Brain microvascular endothelial cell (primary cell): ENCODE measurements at regions not wholly inside any gene's neighbourhood (a gene's known extent, or its start where the extent isn't known, plus 50 kb on each side); places are given as distances from the start of the nearest gene placed in this dataset.

Experiments used
- DNase-seq: peaks from one replicate; pipeline ENCODE4 v3.0.0-alpha.2; 2020
- H3K27ac ChIP-seq: fragments of 250-450 bp; sonication (Bioruptor Pico); 2 replicates; pipeline ENCODE4 v1.5.1; 2020; ENCODE audit warnings: mild to moderate bottlenecking, moderate library complexity
- H3K27me3 ChIP-seq: fragments of 250-450 bp; sonication (Bioruptor Pico); replicated peaks from 2 replicates; pipeline ENCODE4 v1.5.1; 2020; ENCODE audit warnings: mild to moderate bottlenecking
- H3K36me3 ChIP-seq: fragments of 250-450 bp; sonication (Bioruptor Pico); replicated peaks from 2 replicates; pipeline ENCODE4 v1.5.1; 2020; ENCODE audit warnings: mild to moderate bottlenecking
- H3K4me3 ChIP-seq: 2 replicates; pipeline ENCODE4 v1.5.1; 2011; ENCODE audit warnings: low read depth, mild to moderate bottlenecking, control low read depth, low read length, moderate library complexity
- in situ Hi-C: cut with HindIII; loops from 2 replicates; pipeline ENCODE4 v1.10.0; 2017; ENCODE audit warnings: low sequenced_read_pairs, low pct_ligation_motif_present
- TF ChIP-seq, protein P1 (sequence below): IDR thresholded peaks from 2 replicates; pipeline ENCODE4 v1.5.1; 2011; ENCODE audit warnings: low read depth, mild to moderate bottlenecking, moderate library complexity, low read length, control low read depth, inconsistent platforms; ENCODE audit errors: missing control alignments

DNA sequence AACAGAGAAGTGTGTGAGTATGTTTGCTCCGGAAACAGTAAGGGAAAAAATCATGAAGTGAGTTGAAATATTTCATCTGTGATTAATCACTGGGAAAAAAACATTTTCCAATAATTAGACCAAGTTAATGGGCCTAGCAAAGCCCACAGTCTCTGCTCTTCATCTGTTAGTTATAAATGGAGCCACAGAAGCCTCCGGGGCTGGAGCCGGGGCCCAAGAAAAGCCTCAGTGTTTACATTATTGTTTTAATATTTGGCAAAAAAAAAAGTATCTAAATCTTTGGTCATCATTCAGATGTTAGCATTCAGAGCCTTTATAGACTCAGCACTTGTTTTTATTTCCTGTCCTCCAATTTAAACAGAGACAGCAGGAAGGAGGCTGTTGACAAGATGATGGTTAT lies 115.0 kb downstream of the UBE2U start:
- no peaks in the 10 kb centered on the region for H3K27me3 ChIP-seq
- no peak overlapping the region for H3K27ac ChIP-seq
- H3K36me3 ChIP-seq = no peaks in the 10 kb centered on the region
- no peak for DNase-seq
- in situ Hi-C loops = no loop called here
- H3K4me3 ChIP-seq = no peak overlapping the region
- TF ChIP-seq, protein P1, sequence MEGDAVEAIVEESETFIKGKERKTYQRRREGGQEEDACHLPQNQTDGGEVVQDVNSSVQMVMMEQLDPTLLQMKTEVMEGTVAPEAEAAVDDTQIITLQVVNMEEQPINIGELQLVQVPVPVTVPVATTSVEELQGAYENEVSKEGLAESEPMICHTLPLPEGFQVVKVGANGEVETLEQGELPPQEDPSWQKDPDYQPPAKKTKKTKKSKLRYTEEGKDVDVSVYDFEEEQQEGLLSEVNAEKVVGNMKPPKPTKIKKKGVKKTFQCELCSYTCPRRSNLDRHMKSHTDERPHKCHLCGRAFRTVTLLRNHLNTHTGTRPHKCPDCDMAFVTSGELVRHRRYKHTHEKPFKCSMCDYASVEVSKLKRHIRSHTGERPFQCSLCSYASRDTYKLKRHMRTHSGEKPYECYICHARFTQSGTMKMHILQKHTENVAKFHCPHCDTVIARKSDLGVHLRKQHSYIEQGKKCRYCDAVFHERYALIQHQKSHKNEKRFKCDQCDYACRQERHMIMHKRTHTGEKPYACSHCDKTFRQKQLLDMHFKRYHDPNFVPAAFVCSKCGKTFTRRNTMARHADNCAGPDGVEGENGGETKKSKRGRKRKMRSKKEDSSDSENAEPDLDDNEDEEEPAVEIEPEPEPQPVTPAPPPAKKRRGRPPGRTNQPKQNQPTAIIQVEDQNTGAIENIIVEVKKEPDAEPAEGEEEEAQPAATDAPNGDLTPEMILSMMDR = no peak

DNA sequence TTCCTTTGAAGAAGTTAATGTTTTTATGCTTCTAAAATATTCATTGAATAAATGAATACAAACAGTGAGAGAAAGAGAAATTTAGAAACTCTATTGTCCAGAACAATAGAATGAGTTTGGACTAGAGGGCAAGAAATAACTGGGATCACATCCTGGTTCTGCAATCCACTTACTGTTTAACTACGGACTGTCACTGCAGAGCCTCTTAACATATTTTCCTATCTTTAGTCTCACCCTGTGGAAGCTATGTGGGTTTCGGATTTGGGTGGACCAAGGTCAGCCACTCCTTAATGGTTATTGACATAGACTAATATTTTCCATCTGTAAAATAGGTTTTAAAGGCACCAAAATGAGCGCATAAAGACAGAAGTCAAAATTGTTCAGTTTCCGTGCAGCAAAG lies 116.6 kb downstream of the UBE2U start:
- H3K4me3 ChIP-seq = no peak overlapping the region
- in situ Hi-C loops = no loop called here
- no peaks in the 10 kb centered on the region for H3K27me3 ChIP-seq
- TF ChIP-seq, protein P1 = no peak
- DNase-seq = no peak
- H3K27ac ChIP-seq = no peak overlapping the region
- no peaks in the 10 kb centered on the region for H3K36me3 ChIP-seq

DNA sequence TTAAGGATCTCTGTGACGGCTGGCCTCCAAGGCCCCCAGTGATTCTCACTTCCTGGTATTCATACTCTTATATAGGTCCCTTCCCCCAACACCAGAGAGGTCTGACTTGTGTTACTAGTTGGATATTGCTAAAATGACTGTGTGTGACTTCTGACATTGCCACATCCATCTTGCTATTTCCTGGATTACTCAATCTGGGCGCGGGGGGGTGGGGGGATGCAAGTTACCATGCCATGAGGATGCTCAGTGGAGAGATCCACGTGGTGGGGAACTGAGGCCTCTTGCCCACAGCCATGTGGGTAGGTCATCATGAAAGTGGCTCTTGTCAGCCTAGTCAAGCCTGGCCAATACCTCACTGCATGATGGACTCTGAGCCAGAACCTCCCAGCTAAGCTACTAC lies 117.0 kb downstream of the UBE2U start:
- Histone ChIP-seq H3K36me3 (no peaks in the 10 kb centered on the region), H3K27me3 (no peaks in the 10 kb centered on the region), H3K4me3 (no peak overlapping the region), H3K27ac (no peak overlapping the region)
- DNase-seq = no peak
- in situ Hi-C loops = no loop called here
- TF ChIP-seq, protein P1 = no peak

DNA sequence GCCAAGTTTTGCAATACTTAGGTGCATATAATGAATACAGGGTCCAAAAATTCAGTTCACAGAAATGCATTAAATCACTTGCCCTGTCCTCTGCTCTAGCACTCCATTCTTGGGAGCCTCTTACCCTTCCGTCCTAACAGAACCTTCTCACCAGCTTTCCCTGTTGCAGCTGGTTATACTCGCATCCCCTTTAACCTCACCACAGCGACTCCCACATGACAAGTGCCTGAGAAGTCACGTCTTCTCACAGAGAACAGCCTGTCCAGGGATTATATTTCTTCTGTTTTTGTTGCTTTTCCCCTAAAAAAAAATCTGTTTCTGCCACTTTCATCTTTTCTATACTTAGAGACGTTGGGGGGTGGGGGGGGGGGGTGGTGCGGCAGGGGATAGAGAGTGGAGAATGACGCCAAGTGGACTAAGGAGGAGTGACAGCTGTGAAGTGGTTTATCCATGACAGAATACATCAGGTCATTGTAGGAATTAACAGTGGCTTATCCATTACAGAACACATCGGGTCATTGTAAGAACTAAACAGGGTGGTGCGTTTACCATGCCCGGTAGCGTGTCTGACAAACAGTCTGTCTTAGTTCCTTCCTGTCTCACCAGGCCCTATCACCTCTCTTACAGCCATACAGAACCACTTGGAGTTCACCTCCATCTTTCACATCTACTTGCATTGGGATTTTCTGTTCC lies 117.6 kb downstream of the UBE2U start:
- no peak for DNase-seq
- Histone ChIP-seq H3K4me3 (no peak overlapping the region), H3K36me3 (no peaks in the 10 kb centered on the region), H3K27me3 (no peaks in the 10 kb centered on the region), H3K27ac (no peak overlapping the region)
- in situ Hi-C loops = no loop called here
- TF ChIP-seq, protein P1 = no peak

DNA sequence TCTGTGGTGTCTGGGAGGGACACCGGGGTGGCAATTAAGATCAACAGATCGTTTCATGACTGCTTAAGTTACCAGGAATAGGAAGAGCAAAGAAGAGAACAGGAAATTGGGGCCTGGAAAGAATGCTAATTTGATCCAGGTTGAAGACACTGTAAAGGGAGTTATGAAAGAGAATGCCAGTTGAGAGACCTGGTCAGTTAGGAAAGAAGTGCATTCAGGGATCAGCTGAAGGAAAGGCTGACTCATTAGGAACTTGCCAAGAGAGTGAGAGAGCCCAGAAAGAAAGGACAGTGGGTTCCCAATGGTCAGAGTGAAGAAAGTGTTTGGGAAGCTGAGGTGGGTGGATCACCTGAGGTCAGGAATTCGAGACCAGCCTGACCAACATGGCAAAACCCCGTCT lies 119.6 kb downstream of the UBE2U start:
- no peak overlapping the region for H3K4me3 ChIP-seq
- no peak overlapping the region for H3K27ac ChIP-seq
- in situ Hi-C loops = no loop called here
- H3K36me3 ChIP-seq = no peaks in the 10 kb centered on the region
- DNase-seq = no peak
- no peaks in the 10 kb centered on the region for H3K27me3 ChIP-seq
- TF ChIP-seq, protein P1 = no peak

DNA sequence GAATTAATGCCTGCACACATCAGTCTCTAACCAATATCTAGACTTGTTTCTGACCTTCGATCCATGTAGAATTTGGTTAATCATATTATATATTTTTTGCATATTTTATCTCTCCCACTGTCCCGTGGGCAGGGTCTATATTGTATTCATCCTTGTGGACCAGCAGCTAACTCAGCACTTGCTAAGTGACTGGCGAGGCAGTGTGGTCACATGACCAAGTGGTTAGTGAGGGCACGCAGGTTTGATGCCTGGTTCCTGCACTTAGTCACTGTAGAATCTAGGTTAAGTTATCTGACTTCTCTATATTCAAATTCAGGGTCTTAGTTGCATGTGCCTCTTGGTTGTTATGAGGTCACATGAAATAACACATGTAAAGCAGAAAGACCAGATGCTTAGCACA lies 120.5 kb downstream of the UBE2U start:
- Histone ChIP-seq H3K27me3 (no peaks in the 10 kb centered on the region), H3K27ac (no peak overlapping the region), H3K36me3 (no peaks in the 10 kb centered on the region), H3K4me3 (no peak overlapping the region)
- no peak for DNase-seq
- TF ChIP-seq, protein P1 = no peak
- in situ Hi-C loops = no loop called here
